Stomach (tissue), 4 donors: ENCODE measurements at regions not wholly inside any gene's neighbourhood (a gene's known extent, or its start where the extent isn't known, plus 50 kb on each side); places are given as distances from the start of the nearest gene placed in this dataset.

Experiments used
- CTCF ChIP-seq, 7 experiments: fragments of 450-650 bp in 4 of 7; fragments of 200-600 bp in 3 of 7; sonication (generic) in 3 of 7; IDR thresholded peaks; one replicate each; pipeline ENCODE4 v1.5.1; 2016 to 2019; ENCODE audit warnings: antibody characterized with exemption in 7 of 7, control low read depth in 2 of 7, mild to moderate bottlenecking in 1 of 7
- EP300 ChIP-seq: sonication (generic); formaldehyde crosslinking; IDR thresholded peaks from one replicate; pipeline ENCODE4 v1.6.1; 2017; ENCODE audit warnings: antibody characterized with exemption
- POLR2A ChIP-seq, 4 donors: fragments of 450-650 bp; IDR thresholded peaks; one replicate each; pipeline ENCODE4 v1.6.1; 2016; ENCODE audit warnings: antibody characterized with exemption in 4 of 4, control low read depth in 2 of 4, mild to moderate bottlenecking in 1 of 4, moderate library complexity in 1 of 4
- POLR2AphosphoS5 ChIP-seq, 3 donors: sonication (generic); formaldehyde crosslinking; IDR thresholded peaks; one replicate each; pipeline ENCODE4 v1.6.1; 2016; ENCODE audit warnings: antibody characterized with exemption in 3 of 3

GRCh38 chr7:34222316-34222715 lies 317.0 kb downstream of the BMPER start:
- TF ChIP-seq CTCF (IDR thresholded peaks at IDR 0.05): no peak
- no peak for TF ChIP-seq EP300
- no peak for TF ChIP-seq POLR2AphosphoS5 (IDR thresholded peaks at IDR 0.05)
- no peak for TF ChIP-seq POLR2A (IDR thresholded peaks at IDR 0.05)
